ENCODE measurements at regions not wholly inside any gene's neighbourhood (a gene's known extent, or its start where the extent isn't known, plus 50 kb on each side); places are given as distances from the start of the nearest gene placed in this dataset.
A peak's percentile ranks its signal among the peaks of the same experiment; 100 is the strongest.

GRCh38 chr6:4004249-4004648 is 74.7 kb downstream of the FAM217A start:
- no peak for DNase-seq (ENCODE audit: low spot score)

GRCh38 chr6:4008324-4009047 is 70.5 kb downstream of the FAM217A start:
- DNase-seq (ENCODE audit: low spot score), result peak; percentile 67

GRCh38 chr6:4009486-4009885 is 69.5 kb downstream of the FAM217A start:
- DNase-seq (ENCODE audit: low spot score), result no peak

- no peak for DNase-seq (ENCODE audit: low spot score)
Observed at GRCh38 chr6:4010048-4010447, 68.9 kb downstream of the FAM217A start.

GRCh38 chr6:4010689-4011090 is 68.2 kb downstream of the FAM217A start:
- no peak for DNase-seq (ENCODE audit: low spot score)

GRCh38 chr6:4012826-4013225 is 66.1 kb downstream of the FAM217A start:
- no peak for DNase-seq (ENCODE audit: low spot score)

GRCh38 chr6:4017058-4017739 is 61.7 kb downstream of the FAM217A start:
- peak; percentile 11 for DNase-seq (ENCODE audit: low spot score)

- DNase-seq (ENCODE audit: low spot score), result no peak
Observed at GRCh38 chr6:4017834-4018170, 61.1 kb downstream of the FAM217A start.

- peak; percentile 96 for DNase-seq (ENCODE audit: low spot score)
Observed at GRCh38 chr6:4018171-4018923, 60.6 kb downstream of the FAM217A start.
